ENCODE measurements at regions not wholly inside any gene's neighbourhood (a gene's known extent, or its start where the extent isn't known, plus 50 kb on each side); places are given as distances from the start of the nearest gene placed in this dataset.
"Not testable (repeated sequence)": the region's sequence is repeated elsewhere in the genome, so short reads cannot be mapped to it uniquely, and the experiment has no call there.

DNA sequence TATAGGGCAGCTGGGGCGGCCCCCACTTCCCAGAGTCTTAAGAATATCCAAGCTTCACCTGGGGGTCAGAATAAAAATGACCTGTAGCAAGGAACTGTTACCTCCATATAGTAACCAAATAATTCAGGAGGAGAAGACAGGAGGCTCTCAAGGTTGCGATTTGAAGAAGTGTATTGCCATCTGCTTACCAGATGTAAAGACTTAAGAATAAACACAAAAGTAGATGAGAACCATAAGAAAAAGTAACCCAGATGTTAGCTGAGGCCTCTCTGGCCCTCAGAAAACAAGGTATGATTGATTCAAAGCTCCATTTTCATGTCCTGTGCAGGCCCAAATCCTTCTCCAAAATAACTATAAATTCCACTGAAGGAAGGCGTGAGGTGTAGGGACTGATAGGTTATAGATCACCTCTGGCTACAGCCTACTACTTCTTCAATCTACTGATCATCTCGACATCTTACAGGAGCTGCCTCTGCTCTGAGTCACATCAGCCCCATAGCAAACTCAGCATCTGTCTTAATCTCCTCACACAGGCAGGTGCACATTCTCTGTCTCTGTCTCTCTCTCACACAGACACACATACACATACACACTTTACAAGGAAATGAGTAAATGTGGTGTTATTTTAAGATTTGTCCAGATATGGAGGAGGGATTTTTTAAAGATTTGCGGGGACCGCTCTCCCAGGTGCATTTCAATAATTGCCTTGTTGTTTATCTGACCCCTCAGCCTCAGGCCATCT is 193.9 kb upstream of the EDNRA start:
- H3K27ac Mint-ChIP-seq: no peak overlapping the region
- DNase-seq (no peak), ATAC-seq (ENCODE audit: low read depth) (no peak)
- H3K4me3 Mint-ChIP-seq: no peak overlapping the region
- POLR2A ChIA-PET: no interaction called here
- no peaks in the 10 kb centered on the region for H3K4me1 Mint-ChIP-seq
- peaks cover 2% of the 10 kb centered on the region for H3K27me3 Mint-ChIP-seq
- no peaks in the 10 kb centered on the region for H3K9me3 Mint-ChIP-seq
- H3K36me3 Mint-ChIP-seq: no peaks in the 10 kb centered on the region

DNA sequence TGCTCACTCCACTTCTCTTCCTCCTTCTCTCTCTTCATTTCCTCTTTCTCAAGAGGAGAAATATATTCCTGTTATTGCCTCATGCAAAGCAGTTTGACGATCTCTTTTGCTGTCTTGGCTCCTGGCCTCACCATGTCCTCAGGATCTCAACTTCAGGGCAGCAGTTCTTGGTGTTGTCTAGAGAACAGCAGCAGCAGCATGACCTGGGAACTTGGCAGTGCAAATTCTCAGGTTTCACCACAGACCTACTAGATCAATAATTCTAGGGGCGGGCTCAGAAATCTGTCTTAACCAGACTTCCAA is 193.4 kb upstream of the EDNRA start:
- Mint-ChIP-seq H3K4me3 (no peak overlapping the region), H3K27me3 (peaks cover 2% of the 10 kb centered on the region), H3K36me3 (no peaks in the 10 kb centered on the region), H3K4me1 (no peaks in the 10 kb centered on the region), H3K9me3 (no peaks in the 10 kb centered on the region), H3K27ac (no peak overlapping the region)
- ATAC-seq (ENCODE audit: low read depth) (no peak), DNase-seq (no peak)
- POLR2A ChIA-PET: no interaction called here

- H3K4me1 Mint-ChIP-seq: no peaks in the 10 kb centered on the region
- no peak for DNase-seq
- H3K4me3 Mint-ChIP-seq: no peak overlapping the region
- no peaks in the 10 kb centered on the region for H3K36me3 Mint-ChIP-seq
- H3K27me3 Mint-ChIP-seq: peaks cover 2% of the 10 kb centered on the region
- ATAC-seq (ENCODE audit: low read depth): no peak
- POLR2A ChIA-PET: no interaction called here
- H3K27ac Mint-ChIP-seq: no peak overlapping the region
- H3K9me3 Mint-ChIP-seq: no peaks in the 10 kb centered on the region
Observed at GRCh38 chr4:147288512-147288911, 192.4 kb upstream of the EDNRA start.

DNA sequence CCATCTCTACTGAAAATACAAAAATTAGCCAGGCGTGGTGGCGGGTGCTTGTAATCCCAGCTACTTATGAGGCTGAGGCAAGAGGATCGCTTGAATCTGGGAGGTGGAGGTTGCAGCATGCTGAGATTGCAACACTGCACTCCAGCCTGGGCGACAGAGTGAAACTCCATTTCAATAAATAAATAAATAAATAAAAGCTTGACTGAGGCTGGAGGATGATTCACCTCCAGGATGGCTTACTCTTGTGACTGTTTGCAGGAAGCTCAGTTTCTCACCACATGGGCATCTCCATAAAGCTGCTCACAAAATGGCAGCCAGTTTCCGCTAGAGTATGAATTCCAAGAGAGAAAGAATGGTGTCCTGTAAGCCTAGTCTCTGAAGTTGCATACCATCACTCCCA is 191.7 kb upstream of the EDNRA start:
- Mint-ChIP-seq H3K36me3 (no peaks in the 10 kb centered on the region), H3K27ac (no peak overlapping the region), H3K4me1 (no peaks in the 10 kb centered on the region), H3K4me3 (no peak overlapping the region), H3K27me3 (peaks cover 2% of the 10 kb centered on the region), H3K9me3 (no peaks in the 10 kb centered on the region)
- POLR2A ChIA-PET: no interaction called here
- no peak for ATAC-seq (ENCODE audit: low read depth)
- DNase-seq: no peak

GRCh38 chr4:147292604-147293313 is 188.1 kb upstream of the EDNRA start:
- H3K9me3 Mint-ChIP-seq; POLR2A ChIA-PET; H3K27me3 Mint-ChIP-seq; DNase-seq; H3K4me1 Mint-ChIP-seq; H3K36me3 Mint-ChIP-seq; ATAC-seq (ENCODE audit: low read depth); H3K4me3 Mint-ChIP-seq; H3K27ac Mint-ChIP-seq: not testable (repeated sequence)

DNA sequence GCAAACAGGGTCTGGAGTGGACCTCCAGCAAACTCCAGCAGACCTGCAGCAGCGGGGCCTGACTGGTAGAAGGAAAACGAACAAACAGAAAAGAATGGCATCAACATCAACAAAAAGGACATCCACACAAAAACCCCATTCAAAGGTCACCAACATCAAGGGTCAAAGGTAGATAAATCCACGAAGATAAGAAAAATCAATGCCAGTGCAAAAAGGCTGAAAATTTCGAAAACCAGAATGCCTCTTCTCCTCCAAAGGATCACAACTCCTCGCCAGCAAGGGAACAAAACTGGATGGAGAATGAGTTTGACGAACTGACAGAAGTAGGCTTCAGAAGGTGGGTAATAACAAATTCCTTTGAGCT is 187.6 kb upstream of the EDNRA start:
- H3K27ac Mint-ChIP-seq; ATAC-seq (ENCODE audit: low read depth); H3K36me3 Mint-ChIP-seq; H3K4me3 Mint-ChIP-seq; DNase-seq; H3K4me1 Mint-ChIP-seq; H3K9me3 Mint-ChIP-seq; H3K27me3 Mint-ChIP-seq; POLR2A ChIA-PET: not testable (repeated sequence)

- no peak overlapping the region for H3K4me3 Mint-ChIP-seq
- ATAC-seq (ENCODE audit: low read depth) (no peak), DNase-seq (no peak)
- no peak overlapping the region for H3K27ac Mint-ChIP-seq
- H3K4me1 Mint-ChIP-seq: no peaks in the 10 kb centered on the region
- H3K36me3 Mint-ChIP-seq: no peaks in the 10 kb centered on the region
- POLR2A ChIA-PET: no interaction called here
- H3K9me3 Mint-ChIP-seq: no peaks in the 10 kb centered on the region
- H3K27me3 Mint-ChIP-seq: peaks cover 2% of the 10 kb centered on the region
Observed at GRCh38 chr4:147299205-147299604, 181.7 kb upstream of the EDNRA start.

GRCh38 chr4:147303174-147303872 is 177.6 kb upstream of the EDNRA start:
- no peak for ATAC-seq (ENCODE audit: low read depth)
- H3K27me3 Mint-ChIP-seq: peaks cover 2% of the 10 kb centered on the region

GRCh38 chr4:147303873-147304229 is 177.0 kb upstream of the EDNRA start:
- no peaks in the 10 kb centered on the region for H3K9me3 Mint-ChIP-seq
- peaks cover 2% of the 10 kb centered on the region for H3K27me3 Mint-ChIP-seq
- no peak for ATAC-seq (ENCODE audit: low read depth)
- no peaks in the 10 kb centered on the region for H3K36me3 Mint-ChIP-seq
- no peak overlapping the region for H3K4me3 Mint-ChIP-seq
- H3K27ac Mint-ChIP-seq: no peak overlapping the region
- POLR2A ChIA-PET: no interaction called here
- no peaks in the 10 kb centered on the region for H3K4me1 Mint-ChIP-seq
- no peak for DNase-seq

More at GRCh38 chr4:147303174-147303872, 177.6 kb upstream of the EDNRA start:
- POLR2A ChIA-PET: no interaction called here
- Mint-ChIP-seq H3K4me3 (no peak overlapping the region), H3K9me3 (no peaks in the 10 kb centered on the region), H3K27ac (no peak overlapping the region), H3K36me3 (no peaks in the 10 kb centered on the region), H3K4me1 (no peaks in the 10 kb centered on the region)
- DNase-seq: no peak

GRCh38 chr4:147307896-147308674 is 172.8 kb upstream of the EDNRA start:
- Mint-ChIP-seq H3K4me1 (no peaks in the 10 kb centered on the region), H3K4me3 (no peak overlapping the region), H3K36me3 (no peaks in the 10 kb centered on the region), H3K27ac (no peak overlapping the region), H3K9me3 (no peaks in the 10 kb centered on the region), H3K27me3 (no peaks in the 10 kb centered on the region)
- no peak for ATAC-seq (ENCODE audit: low read depth)
- POLR2A ChIA-PET: no interaction called here
- no peak for DNase-seq

- H3K4me3 Mint-ChIP-seq: no peak overlapping the region
- DNase-seq (no peak), ATAC-seq (ENCODE audit: low read depth) (no peak)
- H3K27me3 Mint-ChIP-seq: no peaks in the 10 kb centered on the region
- H3K4me1 Mint-ChIP-seq: no peaks in the 10 kb centered on the region
- H3K9me3 Mint-ChIP-seq: no peaks in the 10 kb centered on the region
- no peak overlapping the region for H3K27ac Mint-ChIP-seq
- H3K36me3 Mint-ChIP-seq: no peaks in the 10 kb centered on the region
- POLR2A ChIA-PET: no interaction called here
Observed at GRCh38 chr4:147309434-147309833, 171.5 kb upstream of the EDNRA start.

GRCh38 chr4:147310312-147310711 is 170.6 kb upstream of the EDNRA start:
- ATAC-seq (ENCODE audit: low read depth) (no peak), DNase-seq (no peak)
- Mint-ChIP-seq H3K9me3 (no peaks in the 10 kb centered on the region), H3K4me1 (no peaks in the 10 kb centered on the region), H3K36me3 (no peaks in the 10 kb centered on the region), H3K4me3 (no peak overlapping the region), H3K27ac (no peak overlapping the region), H3K27me3 (no peaks in the 10 kb centered on the region)
- POLR2A ChIA-PET: no interaction called here

GRCh38 chr4:147311956-147312355 is 168.9 kb upstream of the EDNRA start:
- Mint-ChIP-seq H3K4me3 (no peak overlapping the region), H3K9me3 (no peaks in the 10 kb centered on the region), H3K27ac (no peak overlapping the region), H3K27me3 (no peaks in the 10 kb centered on the region), H3K36me3 (no peaks in the 10 kb centered on the region), H3K4me1 (no peaks in the 10 kb centered on the region)
- DNase-seq (no peak), ATAC-seq (ENCODE audit: low read depth) (no peak)
- POLR2A ChIA-PET: no interaction called here

Data from activated naive CD8-positive, alpha-beta T cell treated with anti-CD3 and anti-CD28 coated beads, Interleukin-2, amount 10 ng/mL, durations not matched to agents 7 days and 5 days (primary cell).